ENCODE measurements at regions not wholly inside any gene's neighbourhood (a gene's known extent, or its start where the extent isn't known, plus 50 kb on each side); places are given as distances from the start of the nearest gene placed in this dataset.

DNA sequence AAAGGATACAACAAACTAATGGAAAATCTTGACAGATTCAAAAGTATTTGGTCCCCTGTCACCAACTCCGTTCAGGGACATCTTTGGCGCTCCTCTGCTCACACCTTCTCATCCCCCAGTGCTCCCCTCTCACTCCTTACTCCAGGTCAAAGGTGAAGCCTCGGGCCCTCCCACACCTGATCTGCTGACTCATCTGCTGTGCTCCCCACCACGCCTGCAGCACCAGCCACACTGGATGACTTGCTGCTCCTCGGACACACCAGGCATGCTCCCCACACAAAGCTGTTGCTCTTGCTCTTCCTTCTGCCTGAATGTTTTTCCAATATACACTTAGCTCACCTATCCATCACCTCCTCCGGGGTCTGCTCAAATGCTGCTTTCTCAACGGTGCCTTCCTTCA, 123.4 kb downstream of the ESM1 start:
- WGBS, 2 donors (ENCODE audit: low coverage in 1 of 2), result 74 to 90% methylated on average over 2 to 6 of the region's 7 CpGs
- peak overlapping the region in 2 of 4 donors; percentile 37 to 72 for H3K27ac ChIP-seq

DNA sequence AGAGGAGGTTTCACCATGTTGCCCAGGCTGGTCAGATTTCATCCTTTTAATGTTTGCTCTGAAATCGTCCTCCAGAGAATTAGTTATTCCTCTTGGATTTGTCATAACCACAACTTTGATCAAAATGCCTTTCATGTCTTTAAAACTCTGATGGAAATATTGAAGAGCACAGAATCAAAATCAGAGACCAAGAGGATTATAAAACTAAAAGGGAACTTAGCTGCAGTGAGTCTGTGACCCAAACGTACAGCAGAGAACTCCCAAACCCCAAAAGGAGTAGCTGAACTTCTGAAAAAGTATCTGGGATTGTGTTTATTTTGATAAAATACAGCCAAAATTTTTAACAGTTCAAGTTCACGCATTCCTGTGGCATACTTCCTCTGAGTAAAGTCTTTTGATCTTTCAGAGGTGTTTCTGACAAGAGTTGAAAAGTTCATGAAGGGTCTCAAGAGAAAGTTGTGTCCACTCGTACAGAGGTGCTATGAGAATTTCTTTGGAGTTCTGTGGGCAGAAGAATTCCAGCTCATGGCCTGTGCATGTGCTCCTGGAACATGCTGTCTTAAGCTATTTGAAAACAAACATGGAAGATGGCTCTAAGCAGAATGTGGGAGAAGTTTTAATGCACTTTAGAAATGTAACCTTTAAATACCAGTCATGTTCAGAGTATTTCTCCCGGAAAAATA, 124.0 kb downstream of the ESM1 start:
- no peaks in the 10 kb centered on the region for H3K36me3 ChIP-seq
- H3K27me3 ChIP-seq, result no peaks in the 10 kb centered on the region
- peak overlapping the region in 2 of 4 donors; percentile 37 to 72 for H3K27ac ChIP-seq
- H3K9me3 ChIP-seq, result peaks cover 0 to 27% (median 0%) of the 10 kb centered on the region in 3 donors
- no peak overlapping the region for H3K4me3 ChIP-seq
- 27 to 28% methylated on average over 5 of the region's 5 CpGs for WGBS, 2 donors (ENCODE audit: low coverage in 1 of 2)
- ATAC-seq, result no peak
- H3K4me1 ChIP-seq, result peaks cover 0 to 13% (median 6%) of the 10 kb centered on the region in 3 donors
- TF ChIP-seq, protein P1, sequence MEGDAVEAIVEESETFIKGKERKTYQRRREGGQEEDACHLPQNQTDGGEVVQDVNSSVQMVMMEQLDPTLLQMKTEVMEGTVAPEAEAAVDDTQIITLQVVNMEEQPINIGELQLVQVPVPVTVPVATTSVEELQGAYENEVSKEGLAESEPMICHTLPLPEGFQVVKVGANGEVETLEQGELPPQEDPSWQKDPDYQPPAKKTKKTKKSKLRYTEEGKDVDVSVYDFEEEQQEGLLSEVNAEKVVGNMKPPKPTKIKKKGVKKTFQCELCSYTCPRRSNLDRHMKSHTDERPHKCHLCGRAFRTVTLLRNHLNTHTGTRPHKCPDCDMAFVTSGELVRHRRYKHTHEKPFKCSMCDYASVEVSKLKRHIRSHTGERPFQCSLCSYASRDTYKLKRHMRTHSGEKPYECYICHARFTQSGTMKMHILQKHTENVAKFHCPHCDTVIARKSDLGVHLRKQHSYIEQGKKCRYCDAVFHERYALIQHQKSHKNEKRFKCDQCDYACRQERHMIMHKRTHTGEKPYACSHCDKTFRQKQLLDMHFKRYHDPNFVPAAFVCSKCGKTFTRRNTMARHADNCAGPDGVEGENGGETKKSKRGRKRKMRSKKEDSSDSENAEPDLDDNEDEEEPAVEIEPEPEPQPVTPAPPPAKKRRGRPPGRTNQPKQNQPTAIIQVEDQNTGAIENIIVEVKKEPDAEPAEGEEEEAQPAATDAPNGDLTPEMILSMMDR (IDR thresholded peaks at IDR 0.05), result no peak
- TF ChIP-seq EP300 (IDR thresholded peaks at IDR 0.05) (no peak), POLR2AphosphoS5 (IDR thresholded peaks at IDR 0.05) (no peak), POLR2A (IDR thresholded peaks at IDR 0.05) (no peak)

More for the DNA sequence above, 123.4 kb downstream of the ESM1 start:
- Histone ChIP-seq H3K4me1 (peaks cover 0 to 13% (median 6%) of the 10 kb centered on the region in 3 donors), H3K27me3 (no peaks in the 10 kb centered on the region), H3K9me3 (peaks cover 0 to 24% (median 0%) of the 10 kb centered on the region in 3 donors), H3K4me3 (no peak overlapping the region), H3K36me3 (no peaks in the 10 kb centered on the region)
- ATAC-seq, result no peak
- TF ChIP-seq POLR2A (IDR thresholded peaks at IDR 0.05), result no peak
- TF ChIP-seq EP300 (IDR thresholded peaks at IDR 0.05), result no peak
- TF ChIP-seq POLR2AphosphoS5 (IDR thresholded peaks at IDR 0.05), result no peak
- TF ChIP-seq, protein P1 (IDR thresholded peaks at IDR 0.05), result no peak

DNA sequence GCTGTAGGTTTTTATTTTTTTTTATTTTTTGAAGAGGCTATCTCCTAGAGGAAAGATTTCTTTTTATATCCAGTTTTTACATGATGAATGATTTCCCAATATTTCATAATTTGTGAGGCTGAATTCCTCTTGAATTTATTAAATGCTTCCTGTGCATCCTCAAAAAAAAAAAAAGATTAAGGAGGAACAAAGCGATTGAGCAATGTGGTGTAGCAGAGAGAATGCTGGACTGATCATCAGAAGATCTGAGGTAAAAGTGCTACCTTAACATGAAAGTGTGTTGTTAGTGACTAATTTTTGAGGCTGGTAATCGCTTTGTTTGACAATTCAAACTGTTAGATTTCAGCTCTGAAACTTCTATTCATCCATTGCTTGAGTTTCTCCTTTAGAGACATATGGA, 125.1 kb downstream of the ESM1 start:
- TF ChIP-seq POLR2AphosphoS5 (IDR thresholded peaks at IDR 0.05), result no peak
- TF ChIP-seq, protein P1 (IDR thresholded peaks at IDR 0.05), result no peak
- TF ChIP-seq POLR2A (IDR thresholded peaks at IDR 0.05), result no peak
- no peak for TF ChIP-seq EP300 (IDR thresholded peaks at IDR 0.05)
- Histone ChIP-seq H3K4me3 (no peak overlapping the region), H3K9me3 (peaks cover 0 to 27% (median 0%) of the 10 kb centered on the region in 3 donors), H3K27me3 (no peaks in the 10 kb centered on the region), H3K27ac (no peak overlapping the region), H3K36me3 (no peaks in the 10 kb centered on the region), H3K4me1 (peaks cover 0 to 13% (median 6%) of the 10 kb centered on the region in 3 donors)
- ATAC-seq, result no peak
- WGBS, 2 donors (ENCODE audit: low coverage in 1 of 2), result 47 to 72% methylated on average over 2 of the region's 2 CpGs

DNA sequence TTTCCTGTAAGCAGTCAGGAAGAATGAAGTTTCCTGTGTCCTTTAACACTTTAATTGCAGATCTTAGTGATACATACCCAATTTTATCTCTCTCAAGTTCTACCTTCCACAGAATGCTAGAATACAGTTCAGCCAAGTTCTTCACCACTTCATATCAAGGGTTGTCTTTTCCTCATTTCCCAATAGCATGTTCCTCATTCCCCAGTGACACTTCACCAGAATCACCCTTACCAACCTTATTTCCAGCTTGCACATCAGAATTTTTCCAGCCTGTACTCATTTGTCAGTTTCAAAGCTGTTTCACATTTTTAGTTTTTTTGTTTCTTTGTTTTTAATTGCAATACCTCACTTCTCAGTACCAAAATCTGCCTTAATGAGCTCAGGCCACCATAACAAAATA, 126.1 kb downstream of the ESM1 start:
- H3K9me3 ChIP-seq, result peaks cover 0 to 27% (median 0%) of the 10 kb centered on the region in 3 donors
- no peak overlapping the region for H3K27ac ChIP-seq
- ATAC-seq, result no peak
- TF ChIP-seq EP300 (IDR thresholded peaks at IDR 0.05) (no peak), POLR2AphosphoS5 (IDR thresholded peaks at IDR 0.05) (no peak), POLR2A (IDR thresholded peaks at IDR 0.05) (no peak)
- TF ChIP-seq, protein P1 (IDR thresholded peaks at IDR 0.05), result no peak
- H3K4me3 ChIP-seq, result no peak overlapping the region
- no peaks in the 10 kb centered on the region for H3K27me3 ChIP-seq
- peaks cover 0 to 13% (median 6%) of the 10 kb centered on the region in 3 donors for H3K4me1 ChIP-seq
- H3K36me3 ChIP-seq, result no peaks in the 10 kb centered on the region
